ENCODE measurements at regions not wholly inside any gene's neighbourhood (a gene's known extent, or its start where the extent isn't known, plus 50 kb on each side); places are given as distances from the start of the nearest gene placed in this dataset.

DNA sequence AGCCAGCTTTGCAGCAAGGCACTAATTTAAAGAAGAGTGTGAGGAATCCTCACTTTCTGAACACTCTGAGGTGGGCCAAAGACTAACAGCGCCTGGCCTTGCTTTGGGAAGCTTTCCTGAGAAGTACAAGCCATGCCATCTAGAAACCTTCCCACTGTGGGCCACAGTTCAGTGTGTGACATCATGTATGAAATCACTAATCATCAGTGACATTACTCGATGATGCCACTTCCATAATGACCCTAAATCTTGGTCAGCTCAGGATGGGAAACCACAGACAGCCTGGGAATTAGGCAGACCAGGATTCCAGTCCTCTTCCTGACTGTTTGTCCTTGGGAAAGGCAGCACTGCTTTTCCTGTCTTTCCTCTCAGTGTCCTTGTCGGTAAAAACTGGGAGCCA is 54.2 kb upstream of the HSPA9 start:
- TF ChIP-seq CTCF (conservative IDR thresholded peaks at IDR 0.05; ENCODE audit: low read length) (no peak), EZH2phosphoT487 (IDR thresholded peaks at IDR 0.05; ENCODE audit: borderline replicate concordance, low read depth, low read length) (no peak)

Data from OCI-LY7 (cell line).